ENCODE measurements at regions not wholly inside any gene's neighbourhood (a gene's known extent, or its start where the extent isn't known, plus 50 kb on each side); places are given as distances from the start of the nearest gene placed in this dataset.

GRCh38 chr14:97975962-97976361, 1178.8 kb downstream of the VRK1 start (continued):
- no peak for TF ChIP-seq ZNF318 (CRISPR knock-in tag; IDR thresholded peaks at IDR 0.05)
- no peak for TF ChIP-seq RBM39 (IDR thresholded peaks at IDR 0.05; ENCODE audit: low read depth, low read length, poor library complexity, severe bottlenecking)
- TF ChIP-seq DBP (CRISPR knock-in tag; IDR thresholded peaks at IDR 0.05; ENCODE audit: not compliant biosample characterization), result no peak
- TF ChIP-seq ZNF441 (CRISPR knock-in tag; IDR thresholded peaks at IDR 0.05; ENCODE audit: borderline replicate concordance), result no peak
- TF ChIP-seq SALL2 (CRISPR knock-in tag; IDR thresholded peaks at IDR 0.05), result no peak

Data from HepG2 (cell line).